ENCODE measurements at regions not wholly inside any gene's neighbourhood (a gene's known extent, or its start where the extent isn't known, plus 50 kb on each side); places are given as distances from the start of the nearest gene placed in this dataset.

DNA sequence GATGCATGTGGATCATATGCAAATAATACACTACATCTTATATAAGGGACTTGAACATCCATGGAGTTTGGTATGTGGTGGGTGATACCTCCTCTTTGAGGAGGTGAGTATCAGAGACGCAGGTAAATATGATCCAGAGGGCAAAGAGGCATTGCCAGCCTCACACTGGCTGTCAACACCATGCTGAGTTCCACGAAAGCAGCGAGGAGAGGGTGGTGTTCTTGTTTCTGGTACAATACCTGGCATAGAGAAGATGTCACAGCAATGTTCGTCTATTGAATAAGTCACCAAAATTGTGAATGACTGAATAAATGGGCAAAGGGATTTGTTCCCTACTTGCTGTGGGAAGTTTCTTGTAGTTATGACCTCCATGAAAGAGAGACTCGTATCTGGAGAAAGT is 182.2 kb downstream of the SNRPN start:
- TF ChIP-seq, protein P1, sequence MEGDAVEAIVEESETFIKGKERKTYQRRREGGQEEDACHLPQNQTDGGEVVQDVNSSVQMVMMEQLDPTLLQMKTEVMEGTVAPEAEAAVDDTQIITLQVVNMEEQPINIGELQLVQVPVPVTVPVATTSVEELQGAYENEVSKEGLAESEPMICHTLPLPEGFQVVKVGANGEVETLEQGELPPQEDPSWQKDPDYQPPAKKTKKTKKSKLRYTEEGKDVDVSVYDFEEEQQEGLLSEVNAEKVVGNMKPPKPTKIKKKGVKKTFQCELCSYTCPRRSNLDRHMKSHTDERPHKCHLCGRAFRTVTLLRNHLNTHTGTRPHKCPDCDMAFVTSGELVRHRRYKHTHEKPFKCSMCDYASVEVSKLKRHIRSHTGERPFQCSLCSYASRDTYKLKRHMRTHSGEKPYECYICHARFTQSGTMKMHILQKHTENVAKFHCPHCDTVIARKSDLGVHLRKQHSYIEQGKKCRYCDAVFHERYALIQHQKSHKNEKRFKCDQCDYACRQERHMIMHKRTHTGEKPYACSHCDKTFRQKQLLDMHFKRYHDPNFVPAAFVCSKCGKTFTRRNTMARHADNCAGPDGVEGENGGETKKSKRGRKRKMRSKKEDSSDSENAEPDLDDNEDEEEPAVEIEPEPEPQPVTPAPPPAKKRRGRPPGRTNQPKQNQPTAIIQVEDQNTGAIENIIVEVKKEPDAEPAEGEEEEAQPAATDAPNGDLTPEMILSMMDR (IDR thresholded peaks at IDR 0.05), result no peak
- no peak for TF ChIP-seq POLR2A (IDR thresholded peaks at IDR 0.05)
